ENCODE measurements at regions not wholly inside any gene's neighbourhood (a gene's known extent, or its start where the extent isn't known, plus 50 kb on each side); places are given as distances from the start of the nearest gene placed in this dataset.

DNA sequence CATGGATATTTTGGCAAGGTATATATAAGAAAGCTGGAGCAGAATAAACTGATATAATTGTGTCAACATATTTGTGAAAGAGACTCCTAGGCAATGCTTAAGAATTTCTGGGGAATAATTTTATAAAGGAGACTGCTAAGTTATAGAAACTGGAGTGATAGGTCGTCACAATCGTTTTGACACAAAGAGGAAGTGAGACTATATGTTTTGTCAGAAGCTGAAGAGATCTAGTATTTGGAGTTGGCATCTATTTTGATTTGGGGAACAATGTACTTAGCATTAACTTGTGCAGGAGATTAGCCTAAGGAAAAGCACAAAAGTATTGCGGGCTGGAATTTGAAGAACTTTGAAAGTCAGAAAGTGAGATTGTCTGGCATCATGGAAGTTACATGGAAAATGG is 582.5 kb downstream of the TAF11L14 start:
- TF ChIP-seq POLR2A (IDR thresholded peaks at IDR 0.05) (no peak), CTCF (IDR thresholded peaks at IDR 0.05) (no peak)
